ENCODE measurements at regions not wholly inside any gene's neighbourhood (a gene's known extent, or its start where the extent isn't known, plus 50 kb on each side); places are given as distances from the start of the nearest gene placed in this dataset.
A peak's percentile ranks its signal among the peaks of the same experiment; 100 is the strongest.

DNA sequence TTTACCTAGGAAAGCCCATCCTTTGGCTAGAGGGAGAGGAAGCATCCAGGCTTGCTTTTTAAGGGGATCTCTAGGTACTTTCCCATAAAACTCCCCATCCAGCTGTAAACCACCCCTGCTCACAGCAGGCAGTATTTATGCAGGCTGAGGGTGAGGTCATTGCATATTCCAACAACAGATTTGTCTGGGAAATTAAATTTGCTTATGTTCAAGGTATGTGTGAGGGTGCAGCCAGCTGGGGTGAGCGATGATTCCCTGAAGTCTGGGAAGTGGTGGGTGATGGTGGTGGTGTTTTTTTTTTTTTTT is 96.3 kb upstream of the C1QTNF9B start:
- Mint-ChIP-seq H3K27ac (no peak overlapping the region), H3K36me3 (ENCODE audit: low read depth) (no peaks in the 10 kb centered on the region), H3K27me3 (peaks cover 1% of the 10 kb centered on the region), H3K4me1 (ENCODE audit: low read depth) (no peaks in the 10 kb centered on the region), H3K4me3 (no peak overlapping the region), H3K9me3 (no peaks in the 10 kb centered on the region)
- DNase-seq, result no peak
- ChIA-PET CTCF (no interaction called here), POLR2A (no interaction called here)
- TF ChIP-seq, protein P1, sequence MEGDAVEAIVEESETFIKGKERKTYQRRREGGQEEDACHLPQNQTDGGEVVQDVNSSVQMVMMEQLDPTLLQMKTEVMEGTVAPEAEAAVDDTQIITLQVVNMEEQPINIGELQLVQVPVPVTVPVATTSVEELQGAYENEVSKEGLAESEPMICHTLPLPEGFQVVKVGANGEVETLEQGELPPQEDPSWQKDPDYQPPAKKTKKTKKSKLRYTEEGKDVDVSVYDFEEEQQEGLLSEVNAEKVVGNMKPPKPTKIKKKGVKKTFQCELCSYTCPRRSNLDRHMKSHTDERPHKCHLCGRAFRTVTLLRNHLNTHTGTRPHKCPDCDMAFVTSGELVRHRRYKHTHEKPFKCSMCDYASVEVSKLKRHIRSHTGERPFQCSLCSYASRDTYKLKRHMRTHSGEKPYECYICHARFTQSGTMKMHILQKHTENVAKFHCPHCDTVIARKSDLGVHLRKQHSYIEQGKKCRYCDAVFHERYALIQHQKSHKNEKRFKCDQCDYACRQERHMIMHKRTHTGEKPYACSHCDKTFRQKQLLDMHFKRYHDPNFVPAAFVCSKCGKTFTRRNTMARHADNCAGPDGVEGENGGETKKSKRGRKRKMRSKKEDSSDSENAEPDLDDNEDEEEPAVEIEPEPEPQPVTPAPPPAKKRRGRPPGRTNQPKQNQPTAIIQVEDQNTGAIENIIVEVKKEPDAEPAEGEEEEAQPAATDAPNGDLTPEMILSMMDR (IDR thresholded peaks at IDR 0.05), result no peak
- intact Hi-C loops (cut with micrococcal nuclease), result no loop called here
- no peak for ATAC-seq

DNA sequence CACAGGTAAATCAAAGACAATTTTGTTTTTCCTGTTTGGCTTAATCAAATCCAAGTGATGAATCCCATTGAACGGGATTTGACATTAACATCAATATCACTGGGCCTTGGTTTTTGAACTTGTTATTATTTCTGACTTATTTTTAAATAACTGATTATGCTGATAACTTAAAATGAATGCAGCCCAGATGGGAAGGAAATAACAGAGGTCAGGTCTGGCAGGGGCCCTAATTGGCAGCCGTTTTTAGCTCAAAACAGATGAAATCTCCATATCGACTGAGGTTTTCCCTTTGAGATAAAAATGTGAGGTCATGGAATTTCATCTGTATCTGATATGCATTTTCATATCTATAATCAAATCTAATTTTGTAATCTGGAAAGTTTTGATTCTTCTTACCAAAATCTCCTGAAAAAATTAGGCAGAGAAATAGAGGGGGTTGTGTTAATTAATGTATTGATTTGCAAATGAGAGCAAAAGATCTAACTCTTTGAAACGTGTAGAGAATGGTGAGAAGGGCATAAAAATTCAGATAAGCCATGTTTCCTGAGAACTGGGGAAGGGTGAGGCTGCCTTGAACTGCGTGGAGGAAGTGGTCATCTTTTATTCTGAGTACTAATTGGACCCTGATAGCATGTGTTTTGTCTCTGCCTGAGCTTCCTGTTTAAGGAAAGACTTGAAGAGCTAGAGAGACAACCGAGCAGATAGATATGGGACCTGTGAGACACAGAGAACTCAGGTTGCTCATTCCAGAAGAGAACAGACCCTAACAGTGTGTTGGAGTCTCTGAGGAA is 98.2 kb upstream of the C1QTNF9B start:
- Mint-ChIP-seq H3K4me3 (no peak overlapping the region), H3K9me3 (no peaks in the 10 kb centered on the region), H3K27ac (no peak overlapping the region), H3K4me1 (ENCODE audit: low read depth) (no peaks in the 10 kb centered on the region), H3K27me3 (peaks cover 1% of the 10 kb centered on the region), H3K36me3 (ENCODE audit: low read depth) (no peaks in the 10 kb centered on the region)
- intact Hi-C loops (cut with micrococcal nuclease), result no loop called here
- ChIA-PET CTCF (interaction anchor here (1.2 to 1.3 kb wide), 2 partner anchors 58 to 74 kb away, joined by 3 to 4 read pairs; no protein-coding TSS in a partner anchor), POLR2A (no interaction called here)
- DNase-seq (no peak), ATAC-seq (peak; percentile 39)
- TF ChIP-seq, protein P1 (IDR thresholded peaks at IDR 0.05), result no peak

DNA sequence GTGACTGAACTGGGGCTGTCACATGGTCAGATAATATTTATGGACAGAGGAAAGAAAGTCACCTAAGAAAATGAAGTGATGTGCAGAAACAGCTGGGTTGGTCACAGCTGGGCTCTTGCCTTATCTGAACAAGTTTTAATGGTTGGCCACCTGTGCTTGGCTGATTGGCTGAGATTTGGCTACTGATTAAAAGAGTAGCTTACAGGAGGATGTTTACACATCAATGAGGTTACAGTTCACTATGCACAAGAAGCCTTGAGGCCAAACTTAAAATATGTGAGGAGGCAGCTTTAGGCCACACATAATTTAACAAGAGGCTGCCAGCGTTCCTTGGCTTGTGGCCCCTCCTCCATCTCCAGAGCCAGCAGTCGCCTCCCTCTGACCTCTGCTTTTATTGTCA is 99.2 kb upstream of the C1QTNF9B start:
- POLR2A ChIA-PET, result no interaction called here
- intact Hi-C loops (cut with micrococcal nuclease), result no loop called here
- H3K27me3 Mint-ChIP-seq, result peaks cover 1% of the 10 kb centered on the region
- H3K27ac Mint-ChIP-seq, result no peak overlapping the region
- ATAC-seq, result no peak
- TF ChIP-seq, protein P1 (IDR thresholded peaks at IDR 0.05), result no peak
- H3K9me3 Mint-ChIP-seq, result no peaks in the 10 kb centered on the region
- no peaks in the 10 kb centered on the region for H3K36me3 Mint-ChIP-seq (ENCODE audit: low read depth)
- H3K4me3 Mint-ChIP-seq, result no peak overlapping the region
- CTCF ChIA-PET, result interaction anchor here (1.2 kb wide), 1 partner anchor 57 kb away, joined by 4 read pairs; no protein-coding TSS in a partner anchor
- no peaks in the 10 kb centered on the region for H3K4me1 Mint-ChIP-seq (ENCODE audit: low read depth)
- DNase-seq, result no peak

DNA sequence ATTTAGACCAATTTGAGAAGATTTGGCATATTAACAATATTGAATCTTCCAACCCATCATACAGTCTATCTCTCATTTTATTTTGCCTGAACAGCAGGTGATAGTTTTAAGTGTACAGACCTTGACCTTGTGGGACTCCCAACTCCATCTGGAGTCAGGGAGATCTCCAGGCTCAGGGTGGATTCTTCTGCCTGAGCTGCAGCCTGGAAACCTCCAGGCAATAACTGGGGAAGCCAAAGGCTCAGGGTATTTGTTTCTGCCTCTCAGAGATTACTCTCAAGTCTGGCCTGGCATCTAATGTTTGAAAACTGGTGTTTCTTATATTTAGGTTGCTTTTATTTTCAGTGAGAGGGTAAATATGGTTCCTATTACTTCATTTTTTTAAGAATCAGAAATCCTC is 102.1 kb upstream of the C1QTNF9B start:
- Mint-ChIP-seq H3K9me3 (no peaks in the 10 kb centered on the region), H3K27ac (no peak overlapping the region), H3K27me3 (peaks cover 2% of the 10 kb centered on the region), H3K4me1 (ENCODE audit: low read depth) (no peaks in the 10 kb centered on the region), H3K36me3 (ENCODE audit: low read depth) (no peaks in the 10 kb centered on the region), H3K4me3 (no peak overlapping the region)
- ATAC-seq (no peak), DNase-seq (no peak)
- TF ChIP-seq, protein P1 (IDR thresholded peaks at IDR 0.05), result no peak
- intact Hi-C loops (cut with micrococcal nuclease), result no loop called here
- ChIA-PET POLR2A (no interaction called here), CTCF (interaction anchor here (1.3 kb wide), 1 partner anchor 229 kb away, joined by 3 read pairs; no protein-coding TSS in a partner anchor)

DNA sequence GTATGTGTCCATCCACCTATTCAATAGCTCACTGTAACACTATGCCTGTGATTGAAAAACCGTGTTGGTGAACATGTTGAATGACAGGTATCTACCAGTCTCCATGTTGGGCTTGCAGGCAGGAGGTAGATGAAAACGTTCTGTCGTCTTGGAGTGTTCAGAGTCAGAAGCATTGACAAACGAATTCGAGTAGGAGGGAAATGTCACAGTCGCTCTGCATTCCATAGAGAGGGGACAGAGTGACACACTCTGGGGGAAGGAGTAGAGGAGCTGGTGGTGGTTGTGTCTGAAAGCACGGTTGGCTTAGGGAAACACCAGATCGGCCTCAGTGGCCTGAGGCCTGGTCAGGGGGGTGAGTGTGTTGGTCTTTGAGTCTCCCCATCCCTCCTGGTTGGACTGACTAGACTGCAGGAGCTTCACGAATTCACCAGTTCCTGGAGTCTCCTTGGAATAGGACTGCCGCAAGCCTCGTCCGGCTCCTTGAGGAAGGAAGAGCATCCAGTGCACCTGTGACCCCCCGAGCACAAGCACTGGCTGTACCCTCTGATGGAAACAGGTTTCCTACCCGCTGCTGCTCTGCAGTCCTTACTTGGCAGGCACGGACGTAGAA is 105.0 kb upstream of the C1QTNF9B start:
- intact Hi-C loops (cut with micrococcal nuclease), result no loop called here
- Mint-ChIP-seq H3K4me3 (no peak overlapping the region), H3K4me1 (ENCODE audit: low read depth) (no peaks in the 10 kb centered on the region), H3K36me3 (ENCODE audit: low read depth) (no peaks in the 10 kb centered on the region), H3K27ac (no peak overlapping the region), H3K9me3 (no peaks in the 10 kb centered on the region), H3K27me3 (peaks cover 2% of the 10 kb centered on the region)
- TF ChIP-seq, protein P1 (IDR thresholded peaks at IDR 0.05), result no peak
- ChIA-PET CTCF (interaction anchor here (0.7 kb wide), 1 partner anchor 18 kb away, joined by 3 read pairs; no protein-coding TSS in a partner anchor), POLR2A (no interaction called here)
- DNase-seq (no peak), ATAC-seq (no peak)
